IMR-90 (cell line): ENCODE measurements at regions not wholly inside any gene's neighbourhood (a gene's known extent, or its start where the extent isn't known, plus 50 kb on each side); places are given as distances from the start of the nearest gene placed in this dataset.
A peak's percentile ranks its signal among the peaks of the same experiment; 100 is the strongest.
"Not testable (repeated sequence)": the region's sequence is repeated elsewhere in the genome, so short reads cannot be mapped to it uniquely, and the experiment has no call there.

Source experiments
- CHD1 ChIP-seq: IDR thresholded peaks from 2 replicates; pipeline ENCODE4 v1.6.1; 2012; ENCODE audit warnings: low read depth, low read length, improper control_type of control experiment
- CTCF ChIP-seq: conservative IDR thresholded peaks from 2 replicates; pipeline ENCODE4 v1.5.1; 2012; ENCODE audit warnings: mild to moderate bottlenecking, low read depth, low read length, improper control_type of control experiment
- FOS ChIP-seq: fragments of 150-350 bp; IDR thresholded peaks from 2 replicates; pipeline ENCODE4 v1.6.1; 2016; ENCODE audit warnings: low read depth, low read length
- MAFK ChIP-seq: IDR thresholded peaks from 2 replicates; pipeline ENCODE4 v1.6.1; 2012; ENCODE audit warnings: low read depth, low read length, improper control_type of control experiment
- POLR2A ChIP-seq: IDR thresholded peaks from 2 replicates; pipeline ENCODE4 v1.6.1; 2012; ENCODE audit warnings: mild to moderate bottlenecking, low read depth, low read length
- RAD21 ChIP-seq: IDR thresholded peaks from 2 replicates; pipeline ENCODE4 v1.6.1; 2012; ENCODE audit warnings: low read length, improper control_type of control experiment
- RCOR1 ChIP-seq: IDR thresholded peaks from 2 replicates; pipeline ENCODE4 v1.6.1; 2012; ENCODE audit warnings: mild to moderate bottlenecking, low read length, improper control_type of control experiment; ENCODE audit not compliant: insufficient replicate concordance
- RFX5 ChIP-seq: IDR thresholded peaks from 2 replicates; pipeline ENCODE4 v1.8.0; 2012; ENCODE audit warnings: low read depth, mild to moderate bottlenecking, low read length, moderate library complexity
- SMC3 ChIP-seq: fragments of 150-350 bp; IDR thresholded peaks from 2 replicates; pipeline ENCODE4 v1.6.1; 2016; ENCODE audit warnings: low read depth, mild to moderate bottlenecking, antibody characterized with exemption, low read length, moderate library complexity

GRCh38 chr15:26244782-26245181 is 381.7 kb upstream of the ATP10A start:
- peak; percentile 45; the same call in 1 of the 2 replicates for TF ChIP-seq MAFK
- TF ChIP-seq RFX5, CTCF, POLR2A, RAD21, RCOR1, FOS, CHD1, SMC3: not testable (repeated sequence)
